ENCODE measurements at regions not wholly inside any gene's neighbourhood (a gene's known extent, or its start where the extent isn't known, plus 50 kb on each side); places are given as distances from the start of the nearest gene placed in this dataset.

DNA sequence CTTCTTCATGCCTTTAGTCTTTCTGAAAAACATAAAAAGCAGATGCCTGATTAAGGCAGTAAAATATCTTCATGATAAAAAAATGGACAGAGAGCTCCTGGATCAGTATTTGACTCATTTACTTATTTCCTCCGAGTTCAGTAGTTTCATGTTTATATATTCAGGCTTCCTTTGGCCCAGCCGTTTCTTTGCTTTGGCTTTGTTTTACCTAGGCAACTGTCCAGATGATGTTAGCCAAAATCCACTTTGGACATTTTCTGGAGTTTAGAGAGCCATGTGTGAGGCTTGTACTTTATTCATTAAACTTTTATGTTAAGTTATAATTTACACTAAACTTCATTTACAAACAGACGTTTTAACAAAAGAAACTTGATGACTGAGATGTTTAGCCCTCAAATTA lies 307.1 kb upstream of the RSPO3 start:
- no peak for DNase-seq (ENCODE audit: insufficient read length, low spot score)
- no peak for FAIRE-seq
- TF ChIP-seq, protein P1, sequence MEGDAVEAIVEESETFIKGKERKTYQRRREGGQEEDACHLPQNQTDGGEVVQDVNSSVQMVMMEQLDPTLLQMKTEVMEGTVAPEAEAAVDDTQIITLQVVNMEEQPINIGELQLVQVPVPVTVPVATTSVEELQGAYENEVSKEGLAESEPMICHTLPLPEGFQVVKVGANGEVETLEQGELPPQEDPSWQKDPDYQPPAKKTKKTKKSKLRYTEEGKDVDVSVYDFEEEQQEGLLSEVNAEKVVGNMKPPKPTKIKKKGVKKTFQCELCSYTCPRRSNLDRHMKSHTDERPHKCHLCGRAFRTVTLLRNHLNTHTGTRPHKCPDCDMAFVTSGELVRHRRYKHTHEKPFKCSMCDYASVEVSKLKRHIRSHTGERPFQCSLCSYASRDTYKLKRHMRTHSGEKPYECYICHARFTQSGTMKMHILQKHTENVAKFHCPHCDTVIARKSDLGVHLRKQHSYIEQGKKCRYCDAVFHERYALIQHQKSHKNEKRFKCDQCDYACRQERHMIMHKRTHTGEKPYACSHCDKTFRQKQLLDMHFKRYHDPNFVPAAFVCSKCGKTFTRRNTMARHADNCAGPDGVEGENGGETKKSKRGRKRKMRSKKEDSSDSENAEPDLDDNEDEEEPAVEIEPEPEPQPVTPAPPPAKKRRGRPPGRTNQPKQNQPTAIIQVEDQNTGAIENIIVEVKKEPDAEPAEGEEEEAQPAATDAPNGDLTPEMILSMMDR (IDR thresholded peaks at IDR 0.05; ENCODE audit: insufficient read depth, missing control alignments), result no peak

DNA sequence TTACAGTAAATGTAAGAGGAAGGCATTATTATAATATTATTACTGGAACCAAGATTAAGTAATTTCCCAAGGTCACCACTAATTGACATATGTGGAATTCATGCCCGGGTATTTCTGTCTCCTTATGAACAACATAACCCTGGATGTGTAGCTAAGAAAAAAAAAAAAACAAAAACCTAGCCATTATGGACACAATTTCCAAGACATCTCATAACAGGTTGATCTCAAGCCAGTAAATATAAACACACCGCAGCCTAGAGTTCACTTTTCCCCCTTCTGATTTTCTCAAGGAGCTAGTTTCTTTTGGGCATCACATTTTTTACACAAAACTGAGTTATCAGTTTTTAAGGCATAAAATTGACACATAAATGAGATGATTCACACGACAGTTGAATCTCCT lies 306.5 kb upstream of the RSPO3 start:
- no peak for FAIRE-seq
- TF ChIP-seq, protein P1 (IDR thresholded peaks at IDR 0.05; ENCODE audit: insufficient read depth, missing control alignments), result no peak
- no peak for DNase-seq (ENCODE audit: insufficient read length, low spot score)

DNA sequence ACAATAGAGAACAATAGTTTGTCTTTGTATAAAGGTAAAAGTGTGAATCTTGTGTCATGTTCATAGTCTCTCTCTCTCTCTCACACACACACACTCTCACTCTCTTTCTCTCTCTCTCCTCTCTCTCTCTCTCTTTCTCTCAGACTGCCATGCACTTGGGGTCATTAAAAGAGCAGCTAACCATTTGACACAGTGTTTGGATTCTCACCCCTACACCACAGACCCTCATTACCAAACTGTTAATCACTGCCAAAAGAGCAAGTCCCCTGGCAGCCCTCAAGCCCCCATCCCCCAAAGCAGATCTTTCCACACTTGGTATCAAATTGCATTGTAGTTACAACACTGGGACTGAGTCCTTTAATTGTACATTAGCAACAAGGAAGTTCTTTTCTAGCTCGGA lies 305.8 kb upstream of the RSPO3 start:
- TF ChIP-seq, protein P1 (IDR thresholded peaks at IDR 0.05; ENCODE audit: insufficient read depth, missing control alignments), result no peak
- no peak for FAIRE-seq
- no peak for DNase-seq (ENCODE audit: insufficient read length, low spot score)

DNA sequence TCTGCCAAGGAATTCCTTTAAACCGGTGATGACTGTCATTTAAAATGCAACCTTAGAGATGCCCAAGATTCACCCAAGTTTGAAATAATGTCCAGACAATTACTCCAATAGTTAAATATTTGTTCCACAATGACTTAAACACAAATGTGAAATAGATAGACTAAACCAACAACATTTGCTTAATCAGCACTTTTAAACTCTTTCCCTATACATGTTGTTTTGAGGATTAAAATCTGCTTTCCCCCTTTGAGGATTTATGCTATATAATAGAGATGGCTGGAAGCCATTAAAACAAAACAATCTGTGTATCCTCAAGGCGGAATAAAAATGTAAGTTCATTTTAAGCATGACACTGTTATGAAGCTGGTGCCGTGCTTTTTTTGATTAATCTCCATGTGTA lies 297.8 kb upstream of the RSPO3 start:
- FAIRE-seq, result no peak
- no peak for DNase-seq (ENCODE audit: insufficient read length, low spot score)
- TF ChIP-seq, protein P1 (IDR thresholded peaks at IDR 0.05; ENCODE audit: insufficient read depth, missing control alignments), result no peak

DNA sequence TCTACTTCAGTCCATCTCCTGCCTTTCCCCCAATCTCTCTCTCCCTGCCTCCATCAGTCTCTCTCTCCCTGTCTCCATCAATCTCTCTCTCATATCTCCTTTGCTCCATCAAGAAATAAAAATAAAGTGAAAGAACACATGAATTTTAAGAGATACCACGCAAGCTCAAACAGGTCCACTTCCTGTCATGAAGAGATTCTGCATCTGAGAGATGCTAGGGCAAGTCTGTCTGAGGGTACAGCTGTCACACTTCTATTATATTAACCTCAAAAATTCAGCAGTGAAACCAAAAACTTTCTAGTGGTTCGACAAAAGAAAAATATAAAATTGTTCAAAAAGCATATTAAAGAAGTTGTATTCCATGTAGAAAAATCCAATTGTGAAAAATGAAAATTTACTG lies 296.8 kb upstream of the RSPO3 start:
- DNase-seq (ENCODE audit: insufficient read length, low spot score), result no peak

DNA sequence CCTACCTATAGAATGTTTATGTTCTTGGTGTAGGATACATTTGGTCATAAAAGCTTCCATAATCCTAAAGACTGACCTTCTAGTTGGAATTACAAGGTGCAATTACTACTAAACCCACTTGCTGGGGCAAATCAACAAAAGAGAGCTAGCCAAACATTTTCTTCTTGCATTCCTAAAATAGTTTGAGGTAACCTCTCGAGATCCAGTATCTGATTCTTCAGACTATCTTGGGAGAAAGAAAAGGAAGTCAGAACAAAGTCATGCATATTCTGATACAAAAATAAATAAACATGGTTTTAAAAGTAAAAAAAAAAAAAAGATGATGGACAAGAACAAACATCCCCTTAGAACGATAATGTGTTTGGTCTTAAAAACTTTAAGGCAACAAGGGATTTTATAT lies 294.2 kb upstream of the RSPO3 start:
- DNase-seq (ENCODE audit: insufficient read length, low spot score) (no peak), FAIRE-seq (no peak)
- TF ChIP-seq, protein P1 (IDR thresholded peaks at IDR 0.05; ENCODE audit: insufficient read depth, missing control alignments), result no peak

More for the DNA sequence above, 296.8 kb upstream of the RSPO3 start:
- TF ChIP-seq, protein P1 (IDR thresholded peaks at IDR 0.05; ENCODE audit: insufficient read depth, missing control alignments), result no peak
- FAIRE-seq, result no peak

DNA sequence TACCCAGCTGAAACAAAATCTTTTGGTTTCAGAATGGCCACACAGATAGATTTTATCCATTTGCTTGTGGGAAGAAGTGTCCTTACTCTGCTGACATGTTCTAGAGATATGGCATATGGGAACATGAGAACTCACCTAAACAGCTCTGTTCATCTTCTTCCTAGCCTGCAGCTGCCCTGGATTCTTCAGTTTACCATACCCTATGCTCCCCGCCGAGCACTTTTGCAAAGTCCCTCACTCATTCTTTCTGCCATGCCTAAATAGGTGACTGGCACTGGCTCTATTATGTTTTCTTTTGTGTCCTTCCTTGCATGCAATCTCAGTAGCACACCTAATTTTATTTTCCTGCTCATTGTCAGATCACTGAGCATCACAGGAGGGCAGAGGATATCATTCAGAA lies 293.7 kb upstream of the RSPO3 start:
- TF ChIP-seq, protein P1 (IDR thresholded peaks at IDR 0.05; ENCODE audit: insufficient read depth, missing control alignments), result no peak
- FAIRE-seq (no peak), DNase-seq (ENCODE audit: insufficient read length, low spot score) (no peak)

All from D721Med (cell line).